ENCODE measurements at regions not wholly inside any gene's neighbourhood (a gene's known extent, or its start where the extent isn't known, plus 50 kb on each side); places are given as distances from the start of the nearest gene placed in this dataset.

- WGBS = 100% methylated on average over 1 of the region's 1 CpG
- Histone ChIP-seq H2BK15ac (ENCODE audit: low read depth, poor library complexity, severe bottlenecking) (no peak overlapping the region), H3K9ac (ENCODE audit: low read length) (no peak overlapping the region), H3K27me3 (ENCODE audit: control insufficient read depth in 1 of 2, insufficient read depth in 1 of 2, low read length in 2 of 2) (peaks cover 0 to 6% of the 10 kb centered on the region in 2 experiments), H3K18ac (ENCODE audit: low read depth in 1 of 2, low read length in 2 of 2) (no peak overlapping the region), H3K79me1 (replicated peaks; ENCODE audit: low read length, poor library complexity, severe bottlenecking) (no peaks in the 10 kb centered on the region), H4K91ac (ENCODE audit: low read length) (no peak overlapping the region), H2AFZ (ENCODE audit: low read depth, low read length) (no peak overlapping the region), H3K23ac (ENCODE audit: low read length in 2 of 2) (no peak overlapping the region), H3K9me3 (ENCODE audit: control insufficient read depth, low read length) (no peaks in the 10 kb centered on the region), H3K4me2 (ENCODE audit: low read length, poor library complexity, severe bottlenecking) (no peak overlapping the region), H3K27ac (ENCODE audit: low read length, poor library complexity, severe bottlenecking) (no peak overlapping the region), H3K4me1 (ENCODE audit: control insufficient read depth, insufficient read depth, low read depth, low read length) (peaks cover 1% of the 10 kb centered on the region), H2BK120ac (ENCODE audit: low read depth, low read length) (no peak overlapping the region), H3K4me3 (ENCODE audit: insufficient read depth in 1 of 2, low read depth in 1 of 2, low read length in 2 of 2) (no peak overlapping the region), H4K8ac (ENCODE audit: low read length) (no peak overlapping the region), H3K4ac (ENCODE audit: low read depth in 1 of 2, low read length in 2 of 2) (no peak overlapping the region), H2BK12ac (ENCODE audit: low read length in 2 of 2) (no peak overlapping the region), H2AK5ac (ENCODE audit: low read length, severe bottlenecking) (no peak overlapping the region), H2BK5ac (ENCODE audit: low read depth, low read length, poor library complexity, severe bottlenecking) (no peak overlapping the region), H3K36me3 (ENCODE audit: control insufficient read depth in 1 of 2, insufficient read depth in 2 of 2, low read depth in 1 of 2, low read length in 2 of 2) (no peaks in the 10 kb centered on the region), H3K14ac (ENCODE audit: low read length in 2 of 2) (no peak overlapping the region)
- no peak for DNase-seq
Measured at GRCh38 chrX:130556951-130557350, 155.2 kb downstream of the RBMX2 start.

GRCh38 chrX:130560544-130560943, 158.8 kb downstream of the RBMX2 start:
- peaks cover 6% of the 10 kb centered on the region for H3K4me1 ChIP-seq (ENCODE audit: control insufficient read depth, insufficient read depth, low read depth, low read length)
- H2BK5ac ChIP-seq (ENCODE audit: low read depth, low read length, poor library complexity, severe bottlenecking) = no peak overlapping the region
- H3K4ac ChIP-seq (ENCODE audit: low read depth in 1 of 2, low read length in 2 of 2) = no peak overlapping the region
- H2BK12ac ChIP-seq (ENCODE audit: low read length in 2 of 2) = no peak overlapping the region
- H3K79me1 ChIP-seq (replicated peaks; ENCODE audit: low read length, poor library complexity, severe bottlenecking) = no peaks in the 10 kb centered on the region
- no peak overlapping the region for H3K14ac ChIP-seq (ENCODE audit: low read length in 2 of 2)
- 25% methylated on average over 1 of the region's 5 CpGs for WGBS
- no peaks in the 10 kb centered on the region for H3K36me3 ChIP-seq (ENCODE audit: control insufficient read depth in 1 of 2, insufficient read depth in 2 of 2, low read depth in 1 of 2, low read length in 2 of 2)
- H3K27me3 ChIP-seq (ENCODE audit: control insufficient read depth in 1 of 2, insufficient read depth in 1 of 2, low read length in 2 of 2) = no peaks in the 10 kb centered on the region
- peaks cover 1% of the 10 kb centered on the region for H3K9me3 ChIP-seq (ENCODE audit: control insufficient read depth, low read length)
- no peak overlapping the region for H3K4me3 ChIP-seq (ENCODE audit: insufficient read depth in 1 of 2, low read depth in 1 of 2, low read length in 2 of 2)
- peak overlapping the region; percentile 85 for H3K27ac ChIP-seq (ENCODE audit: low read length, poor library complexity, severe bottlenecking)
- no peak overlapping the region for H3K23ac ChIP-seq (ENCODE audit: low read length in 2 of 2)
- H3K18ac ChIP-seq (ENCODE audit: low read depth in 1 of 2, low read length in 2 of 2) = no peak overlapping the region
- no peak overlapping the region for H2BK120ac ChIP-seq (ENCODE audit: low read depth, low read length)
- H4K91ac ChIP-seq (ENCODE audit: low read length) = no peak overlapping the region
- H3K9ac ChIP-seq (ENCODE audit: low read length) = no peak overlapping the region
- peak; percentile 27 for DNase-seq
- H2AK5ac ChIP-seq (ENCODE audit: low read length, severe bottlenecking) = no peak overlapping the region
- H2AFZ ChIP-seq (ENCODE audit: low read depth, low read length) = no peak overlapping the region
- H4K8ac ChIP-seq (ENCODE audit: low read length) = no peak overlapping the region
- H3K4me2 ChIP-seq (ENCODE audit: low read length, poor library complexity, severe bottlenecking) = no peak overlapping the region
- no peak overlapping the region for H2BK15ac ChIP-seq (ENCODE audit: low read depth, poor library complexity, severe bottlenecking)

GRCh38 chrX:130561930-130562329, 160.1 kb downstream of the RBMX2 start:
- Histone ChIP-seq H3K18ac (ENCODE audit: low read depth in 1 of 2, low read length in 2 of 2) (no peak overlapping the region), H2BK5ac (ENCODE audit: low read depth, low read length, poor library complexity, severe bottlenecking) (no peak overlapping the region), H3K27me3 (ENCODE audit: control insufficient read depth in 1 of 2, insufficient read depth in 1 of 2, low read length in 2 of 2) (no peaks in the 10 kb centered on the region), H3K4me3 (ENCODE audit: insufficient read depth in 1 of 2, low read depth in 1 of 2, low read length in 2 of 2) (no peak overlapping the region), H3K9ac (ENCODE audit: low read length) (no peak overlapping the region), H2BK120ac (ENCODE audit: low read depth, low read length) (no peak overlapping the region), H3K4me1 (ENCODE audit: control insufficient read depth, insufficient read depth, low read depth, low read length) (peaks cover 6% of the 10 kb centered on the region), H3K23ac (ENCODE audit: low read length in 2 of 2) (no peak overlapping the region), H2AK5ac (ENCODE audit: low read length, severe bottlenecking) (no peak overlapping the region), H2BK15ac (ENCODE audit: low read depth, poor library complexity, severe bottlenecking) (no peak overlapping the region), H2BK12ac (ENCODE audit: low read length in 2 of 2) (no peak overlapping the region), H3K9me3 (ENCODE audit: control insufficient read depth, low read length) (peaks cover 2% of the 10 kb centered on the region), H3K36me3 (ENCODE audit: control insufficient read depth in 1 of 2, insufficient read depth in 2 of 2, low read depth in 1 of 2, low read length in 2 of 2) (no peaks in the 10 kb centered on the region), H2AFZ (ENCODE audit: low read depth, low read length) (no peak overlapping the region), H4K91ac (ENCODE audit: low read length) (no peak overlapping the region), H3K4ac (ENCODE audit: low read depth in 1 of 2, low read length in 2 of 2) (no peak overlapping the region), H3K14ac (ENCODE audit: low read length in 2 of 2) (no peak overlapping the region), H4K8ac (ENCODE audit: low read length) (no peak overlapping the region), H3K27ac (ENCODE audit: low read length, poor library complexity, severe bottlenecking) (peak overlapping the region; percentile 76), H3K4me2 (ENCODE audit: low read length, poor library complexity, severe bottlenecking) (no peak overlapping the region), H3K79me1 (replicated peaks; ENCODE audit: low read length, poor library complexity, severe bottlenecking) (no peaks in the 10 kb centered on the region)
- no peak for DNase-seq
- WGBS = 89% methylated on average over 1 of the region's 1 CpG

- Histone ChIP-seq H2AK5ac (ENCODE audit: low read length, severe bottlenecking) (peak overlapping the region; percentile 59), H3K36me3 (ENCODE audit: control insufficient read depth in 1 of 2, insufficient read depth in 2 of 2, low read depth in 1 of 2, low read length in 2 of 2) (no peaks in the 10 kb centered on the region), H3K4me2 (ENCODE audit: low read length, poor library complexity, severe bottlenecking) (no peak overlapping the region), H3K9me3 (ENCODE audit: control insufficient read depth, low read length) (peaks cover 2% of the 10 kb centered on the region), H2BK5ac (ENCODE audit: low read depth, low read length, poor library complexity, severe bottlenecking) (no peak overlapping the region), H2BK15ac (ENCODE audit: low read depth, poor library complexity, severe bottlenecking) (no peak overlapping the region), H3K4me3 (ENCODE audit: insufficient read depth in 1 of 2, low read depth in 1 of 2, low read length in 2 of 2) (no peak overlapping the region), H4K91ac (ENCODE audit: low read length) (no peak overlapping the region), H3K4me1 (ENCODE audit: control insufficient read depth, insufficient read depth, low read depth, low read length) (peaks cover 6% of the 10 kb centered on the region), H3K23ac (ENCODE audit: low read length in 2 of 2) (no peak overlapping the region), H2BK12ac (ENCODE audit: low read length in 2 of 2) (no peak overlapping the region), H3K27me3 (ENCODE audit: control insufficient read depth in 1 of 2, insufficient read depth in 1 of 2, low read length in 2 of 2) (no peaks in the 10 kb centered on the region), H3K79me1 (replicated peaks; ENCODE audit: low read length, poor library complexity, severe bottlenecking) (no peaks in the 10 kb centered on the region), H2AFZ (ENCODE audit: low read depth, low read length) (no peak overlapping the region), H3K14ac (ENCODE audit: low read length in 2 of 2) (no peak overlapping the region), H4K8ac (ENCODE audit: low read length) (no peak overlapping the region), H3K27ac (ENCODE audit: low read length, poor library complexity, severe bottlenecking) (peak overlapping the region; percentile 33), H3K18ac (ENCODE audit: low read depth in 1 of 2, low read length in 2 of 2) (no peak overlapping the region), H3K9ac (ENCODE audit: low read length) (no peak overlapping the region), H3K4ac (ENCODE audit: low read depth in 1 of 2, low read length in 2 of 2) (no peak overlapping the region), H2BK120ac (ENCODE audit: low read depth, low read length) (no peak overlapping the region)
- no peak for DNase-seq
- 100% methylated on average over 2 of the region's 2 CpGs for WGBS
Measured at GRCh38 chrX:130563476-130563875, 161.7 kb downstream of the RBMX2 start.
